ENCODE measurements at regions not wholly inside any gene's neighbourhood (a gene's known extent, or its start where the extent isn't known, plus 50 kb on each side); places are given as distances from the start of the nearest gene placed in this dataset.

DNA sequence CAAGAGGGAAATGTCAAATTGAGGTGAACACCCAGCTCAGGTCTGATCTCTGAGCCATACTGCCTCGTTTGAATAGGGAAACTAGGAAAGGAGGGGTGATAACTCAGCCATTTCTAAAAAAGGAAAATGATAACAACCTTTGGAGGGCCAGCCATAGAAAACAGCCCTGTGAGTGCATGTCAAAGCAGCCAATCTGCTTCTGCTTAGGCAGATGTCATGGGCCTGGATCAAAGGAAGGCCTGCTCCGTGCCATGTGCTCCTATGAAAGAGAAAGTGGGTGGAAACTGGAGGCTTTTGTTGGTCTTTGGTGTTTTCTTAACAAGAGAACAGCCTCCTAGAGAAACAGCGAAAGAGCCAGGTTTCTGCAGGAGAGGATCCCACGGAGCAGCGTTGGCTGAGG, 428.0 kb downstream of the DHX35 start:
- Mint-ChIP-seq H3K27me3 (peaks cover 0 to 23% (median 5%) of the 10 kb centered on the region in 5 donors), H3K9me3 (peaks cover 0 to 2% (median 0%) of the 10 kb centered on the region in 11 donors), H3K4me3 (no peak overlapping the region), H3K27ac (no peak overlapping the region), H3K36me3 (no peaks in the 10 kb centered on the region), H3K4me1 (no peaks in the 10 kb centered on the region)
- ChIA-PET CTCF (no interaction called here), POLR2A (no interaction called here)
- ATAC-seq (no peak), DNase-seq (no peak)
- Histone ChIP-seq H3K27me3 (ENCODE audit: control insufficient read depth in 2 of 2, insufficient read depth in 2 of 2, low read length in 2 of 2) (no peaks in the 10 kb centered on the region), H3K9me3 (ENCODE audit: control insufficient read depth in 2 of 3, low read length in 3 of 3) (no peaks in the 10 kb centered on the region), H3K4me1 (ENCODE audit: control insufficient read depth in 2 of 2, insufficient read depth in 2 of 2, low read length in 2 of 2) (no peaks in the 10 kb centered on the region), H3K27ac (ENCODE audit: low read depth, low read length) (no peak overlapping the region), H3K36me3 (ENCODE audit: control insufficient read depth in 2 of 3, insufficient read depth in 3 of 3, low read length in 3 of 3) (no peaks in the 10 kb centered on the region), H3K4me3 (ENCODE audit: low read length) (no peak overlapping the region)
- intact Hi-C loops (cut with micrococcal nuclease), result no loop called here

GRCh38 chr20:39381595-39381994, 419.5 kb downstream of the DHX35 start:
- Histone ChIP-seq H3K4me3 (ENCODE audit: low read length) (no peak overlapping the region), H3K27ac (ENCODE audit: low read depth, low read length) (no peak overlapping the region), H3K4me1 (ENCODE audit: control insufficient read depth in 2 of 2, insufficient read depth in 2 of 2, low read length in 2 of 2) (no peaks in the 10 kb centered on the region), H3K9me3 (ENCODE audit: control insufficient read depth in 2 of 3, low read length in 3 of 3) (no peaks in the 10 kb centered on the region), H3K27me3 (ENCODE audit: control insufficient read depth in 2 of 2, insufficient read depth in 2 of 2, low read length in 2 of 2) (no peaks in the 10 kb centered on the region), H3K36me3 (ENCODE audit: control insufficient read depth in 2 of 3, insufficient read depth in 3 of 3, low read length in 3 of 3) (no peaks in the 10 kb centered on the region)
- ChIA-PET POLR2A (no interaction called here), CTCF (no interaction called here)
- H3K27me3 Mint-ChIP-seq, result peaks cover 0 to 14% (median 0%) of the 10 kb centered on the region in 5 donors
- intact Hi-C loops (cut with micrococcal nuclease), result no loop called here
- H3K9me3 Mint-ChIP-seq, result peaks cover 0 to 4% (median 0%) of the 10 kb centered on the region in 11 donors
- no peaks in the 10 kb centered on the region for H3K4me1 Mint-ChIP-seq
- DNase-seq (no peak), ATAC-seq (no peak)
- no peak overlapping the region for H3K4me3 Mint-ChIP-seq
- H3K27ac Mint-ChIP-seq, result no peak overlapping the region
- no peaks in the 10 kb centered on the region for H3K36me3 Mint-ChIP-seq

GRCh38 chr20:39378776-39379175, 416.6 kb downstream of the DHX35 start:
- intact Hi-C loops (cut with micrococcal nuclease), result no loop called here
- Histone ChIP-seq H3K9me3 (ENCODE audit: control insufficient read depth in 2 of 3, low read length in 3 of 3) (no peaks in the 10 kb centered on the region), H3K36me3 (ENCODE audit: control insufficient read depth in 2 of 3, insufficient read depth in 3 of 3, low read length in 3 of 3) (no peaks in the 10 kb centered on the region), H3K27ac (ENCODE audit: low read depth, low read length) (no peak overlapping the region), H3K27me3 (ENCODE audit: control insufficient read depth in 2 of 2, insufficient read depth in 2 of 2, low read length in 2 of 2) (no peaks in the 10 kb centered on the region), H3K4me1 (ENCODE audit: control insufficient read depth in 2 of 2, insufficient read depth in 2 of 2, low read length in 2 of 2) (no peaks in the 10 kb centered on the region), H3K4me3 (ENCODE audit: low read length) (no peak overlapping the region)
- ATAC-seq (no peak), DNase-seq (no peak)
- POLR2A ChIA-PET, result no interaction called here
- Mint-ChIP-seq H3K27me3 (peaks cover 0 to 14% (median 0%) of the 10 kb centered on the region in 5 donors), H3K27ac (no peak overlapping the region), H3K36me3 (no peaks in the 10 kb centered on the region), H3K9me3 (peaks cover 0 to 6% (median 2%) of the 10 kb centered on the region in 11 donors), H3K4me3 (no peak overlapping the region), H3K4me1 (no peaks in the 10 kb centered on the region)
- CTCF ChIA-PET, result no interaction called here

DNA sequence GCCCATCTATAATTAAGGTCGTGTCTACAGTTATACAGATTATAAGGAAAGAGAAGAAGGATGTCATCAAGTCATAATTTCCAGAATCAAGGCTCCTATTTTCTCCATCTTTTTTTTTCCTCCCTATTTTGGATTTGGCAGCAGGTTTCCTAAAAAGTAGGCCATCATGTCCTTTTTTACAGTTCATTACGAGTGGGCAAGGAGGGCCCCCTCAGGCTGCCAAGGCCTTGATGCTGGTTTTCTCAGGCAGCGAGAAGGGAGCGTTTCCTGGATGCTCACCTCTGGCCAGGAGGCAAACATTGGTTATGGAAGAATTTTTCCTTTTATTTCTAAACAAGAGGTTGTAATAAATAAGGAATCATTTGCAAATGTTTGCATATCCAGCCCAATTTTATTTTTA, 414.6 kb downstream of the DHX35 start:
- peaks cover 0 to 11% (median 0%) of the 10 kb centered on the region in 5 donors for H3K27me3 Mint-ChIP-seq
- DNase-seq (no peak), ATAC-seq (no peak)
- H3K9me3 Mint-ChIP-seq, result peaks cover 0 to 9% (median 0%) of the 10 kb centered on the region in 11 donors
- intact Hi-C loops (cut with micrococcal nuclease), result no loop called here
- POLR2A ChIA-PET, result interaction anchor here (0.7 kb wide), 1 partner anchor 241 kb away, joined by 3 read pairs; no protein-coding TSS in a partner anchor
- Histone ChIP-seq H3K4me1 (ENCODE audit: control insufficient read depth in 2 of 2, insufficient read depth in 2 of 2, low read length in 2 of 2) (no peaks in the 10 kb centered on the region), H3K4me3 (ENCODE audit: low read length) (no peak overlapping the region), H3K9me3 (ENCODE audit: control insufficient read depth in 2 of 3, low read length in 3 of 3) (no peaks in the 10 kb centered on the region), H3K27me3 (ENCODE audit: control insufficient read depth in 2 of 2, insufficient read depth in 2 of 2, low read length in 2 of 2) (no peaks in the 10 kb centered on the region), H3K36me3 (ENCODE audit: control insufficient read depth in 2 of 3, insufficient read depth in 3 of 3, low read length in 3 of 3) (no peaks in the 10 kb centered on the region), H3K27ac (ENCODE audit: low read depth, low read length) (no peak overlapping the region)
- no peaks in the 10 kb centered on the region for H3K4me1 Mint-ChIP-seq
- CTCF ChIA-PET, result no interaction called here
- no peak overlapping the region for H3K27ac Mint-ChIP-seq
- no peak overlapping the region for H3K4me3 Mint-ChIP-seq
- no peaks in the 10 kb centered on the region for H3K36me3 Mint-ChIP-seq

GRCh38 chr20:39364320-39364719, 402.2 kb downstream of the DHX35 start:
- Histone ChIP-seq H3K27ac (ENCODE audit: low read depth, low read length) (no peak overlapping the region), H3K36me3 (ENCODE audit: control insufficient read depth in 2 of 3, insufficient read depth in 3 of 3, low read length in 3 of 3) (no peaks in the 10 kb centered on the region), H3K27me3 (ENCODE audit: control insufficient read depth in 2 of 2, insufficient read depth in 2 of 2, low read length in 2 of 2) (no peaks in the 10 kb centered on the region), H3K4me3 (ENCODE audit: low read length) (no peak overlapping the region), H3K4me1 (ENCODE audit: control insufficient read depth in 2 of 2, insufficient read depth in 2 of 2, low read length in 2 of 2) (no peaks in the 10 kb centered on the region), H3K9me3 (ENCODE audit: control insufficient read depth in 2 of 3, low read length in 3 of 3) (no peaks in the 10 kb centered on the region)
- ATAC-seq, result no peak
- Mint-ChIP-seq H3K4me1 (peaks cover 0 to 1% (median 0%) of the 10 kb centered on the region in 7 donors), H3K9me3 (peaks cover 1 to 22% (median 7%) of the 10 kb centered on the region in 11 donors), H3K27ac (no peak overlapping the region), H3K4me3 (no peak overlapping the region), H3K36me3 (peaks cover 0 to 5% (median 0%) of the 10 kb centered on the region in 5 donors), H3K27me3 (peaks cover 0 to 20% (median 15%) of the 10 kb centered on the region in 5 donors)
- ChIA-PET POLR2A (no interaction called here), CTCF (interaction anchor here (0.6 kb wide), 1 partner anchor 33 kb away, joined by 3 read pairs; no protein-coding TSS in a partner anchor)
- intact Hi-C loops (cut with micrococcal nuclease), result no loop called here
- no peak for DNase-seq

GRCh38 chr20:39359981-39360620, 398.0 kb downstream of the DHX35 start:
- Histone ChIP-seq H3K4me1 (ENCODE audit: control insufficient read depth in 2 of 2, insufficient read depth in 2 of 2, low read length in 2 of 2) (no peaks in the 10 kb centered on the region), H3K4me3 (ENCODE audit: low read length) (no peak overlapping the region), H3K36me3 (ENCODE audit: control insufficient read depth in 2 of 3, insufficient read depth in 3 of 3, low read length in 3 of 3) (no peaks in the 10 kb centered on the region), H3K9me3 (ENCODE audit: control insufficient read depth in 2 of 3, low read length in 3 of 3) (no peaks in the 10 kb centered on the region), H3K27ac (ENCODE audit: low read depth, low read length) (no peak overlapping the region), H3K27me3 (ENCODE audit: control insufficient read depth in 2 of 2, insufficient read depth in 2 of 2, low read length in 2 of 2) (no peaks in the 10 kb centered on the region)
- no peak overlapping the region for H3K4me3 Mint-ChIP-seq
- no peaks in the 10 kb centered on the region for H3K36me3 Mint-ChIP-seq
- no peak overlapping the region for H3K27ac Mint-ChIP-seq
- POLR2A ChIA-PET, result no interaction called here
- peaks cover 0 to 5% (median 1%) of the 10 kb centered on the region in 11 donors for H3K9me3 Mint-ChIP-seq
- CTCF ChIA-PET, result no interaction called here
- intact Hi-C loops (cut with micrococcal nuclease), result no loop called here
- ATAC-seq (no peak), DNase-seq (no peak)
- H3K27me3 Mint-ChIP-seq, result peaks cover 0 to 18% (median 9%) of the 10 kb centered on the region in 5 donors
- no peaks in the 10 kb centered on the region for H3K4me1 Mint-ChIP-seq

- ATAC-seq, result no peak
- no peaks in the 10 kb centered on the region for H3K9me3 ChIP-seq (ENCODE audit: control insufficient read depth in 2 of 3, low read length in 3 of 3)
- no peaks in the 10 kb centered on the region for H3K27me3 ChIP-seq (ENCODE audit: control insufficient read depth in 2 of 2, insufficient read depth in 2 of 2, low read length in 2 of 2)
- no peaks in the 10 kb centered on the region for H3K36me3 ChIP-seq (ENCODE audit: control insufficient read depth in 2 of 3, insufficient read depth in 3 of 3, low read length in 3 of 3)
- H3K4me1 ChIP-seq (ENCODE audit: control insufficient read depth in 2 of 2, insufficient read depth in 2 of 2, low read length in 2 of 2), result no peaks in the 10 kb centered on the region
- no peaks in the 10 kb centered on the region for H3K36me3 Mint-ChIP-seq
- ChIA-PET POLR2A (no interaction called here), CTCF (no interaction called here)
- H3K27me3 Mint-ChIP-seq, result peaks cover 0 to 9% (median 0%) of the 10 kb centered on the region in 5 donors
- no peak overlapping the region for H3K4me3 ChIP-seq (ENCODE audit: low read length)
- no peak overlapping the region for H3K27ac Mint-ChIP-seq
- no peak for DNase-seq
- H3K27ac ChIP-seq (ENCODE audit: low read depth, low read length), result no peak overlapping the region
- H3K4me3 Mint-ChIP-seq, result no peak overlapping the region
- peaks cover 0 to 5% (median 0%) of the 10 kb centered on the region in 11 donors for H3K9me3 Mint-ChIP-seq
- no peaks in the 10 kb centered on the region for H3K4me1 Mint-ChIP-seq
- intact Hi-C loops (cut with micrococcal nuclease), result no loop called here
Measured at GRCh38 chr20:39358052-39358451, 395.9 kb downstream of the DHX35 start.

All from naive thymus-derived CD4-positive, alpha-beta T cell (primary cell).